Urothelium cell line (cell line): ENCODE measurements at regions not wholly inside any gene's neighbourhood (a gene's known extent, or its start where the extent isn't known, plus 50 kb on each side); places are given as distances from the start of the nearest gene placed in this dataset.
"Not testable (repeated sequence)": the region's sequence is repeated elsewhere in the genome, so short reads cannot be mapped to it uniquely, and the experiment has no call there.

Experiments
- DNase-seq: peaks from one replicate; pipeline ENCODE4 v3.0.0; 2011; ENCODE audit warnings: low spot score, mixed read lengths
- FAIRE-seq: peaks from 2 replicates; lab custom pipeline; 2011; peaks lifted over from hg19 to GRCh38; lab: Jason Lieb, UNC

GRCh38 chr4:151459375-151459774 is 50.4 kb downstream of the FHIP1A start:
- FAIRE-seq (no peak), DNase-seq (no peak)

GRCh38 chr4:151460434-151460833 is 51.5 kb downstream of the FHIP1A start:
- DNase-seq (no peak), FAIRE-seq (no peak)

- DNase-seq (no peak), FAIRE-seq (no peak)
Measured at GRCh38 chr4:151462554-151462953, 53.6 kb downstream of the FHIP1A start.

GRCh38 chr4:151468715-151469696 is 60.0 kb downstream of the FHIP1A start:
- FAIRE-seq: no peak
- DNase-seq: no peak

DNA sequence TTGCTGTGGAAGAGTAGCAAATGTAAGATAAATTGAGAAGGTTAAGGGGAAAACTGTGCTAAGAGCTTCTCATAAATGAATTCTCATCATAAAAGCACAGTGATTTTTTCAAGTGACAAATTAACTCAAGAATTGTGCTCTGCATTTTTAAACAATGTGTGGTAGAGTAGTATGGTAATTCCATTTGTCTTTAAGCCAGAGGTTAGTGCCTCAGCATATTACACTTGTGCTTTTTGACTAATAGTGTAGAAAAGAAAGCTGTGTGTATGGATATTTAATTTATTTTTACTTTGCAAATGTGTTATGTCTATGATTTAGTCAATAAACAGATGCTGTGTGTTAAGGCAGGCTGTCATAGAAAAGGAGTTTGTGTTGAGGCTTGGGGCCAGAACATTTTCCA is 61.0 kb downstream of the FHIP1A start:
- DNase-seq (no peak), FAIRE-seq (no peak)

- FAIRE-seq: no peak
Measured at GRCh38 chr4:151471728-151472127, 62.8 kb downstream of the FHIP1A start.

GRCh38 chr4:151472297-151472696 is 63.3 kb downstream of the FHIP1A start:
- FAIRE-seq (no peak), DNase-seq (no peak)

More at GRCh38 chr4:151471728-151472127, 62.8 kb downstream of the FHIP1A start:
- no peak for DNase-seq

DNA sequence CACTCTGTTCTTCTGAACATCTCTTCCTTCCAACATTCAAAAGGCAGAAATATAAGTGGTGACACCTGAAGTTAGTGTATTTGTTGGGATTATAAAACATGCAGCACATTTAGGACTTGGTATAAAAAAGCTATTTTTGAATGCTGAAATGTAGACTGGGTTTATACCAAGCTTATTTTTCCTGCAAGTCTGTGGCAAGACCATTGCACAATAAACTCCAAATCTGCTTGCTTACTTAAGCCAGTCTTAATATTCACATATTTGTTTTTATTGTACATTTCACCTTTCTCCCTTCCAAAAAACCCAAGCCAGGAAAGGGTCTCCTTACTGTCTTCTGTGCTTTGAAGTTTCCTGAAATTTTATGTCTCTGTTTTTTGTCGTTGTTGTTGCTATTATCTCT is 63.7 kb downstream of the FHIP1A start:
- no peak for DNase-seq
- FAIRE-seq: no peak

DNA sequence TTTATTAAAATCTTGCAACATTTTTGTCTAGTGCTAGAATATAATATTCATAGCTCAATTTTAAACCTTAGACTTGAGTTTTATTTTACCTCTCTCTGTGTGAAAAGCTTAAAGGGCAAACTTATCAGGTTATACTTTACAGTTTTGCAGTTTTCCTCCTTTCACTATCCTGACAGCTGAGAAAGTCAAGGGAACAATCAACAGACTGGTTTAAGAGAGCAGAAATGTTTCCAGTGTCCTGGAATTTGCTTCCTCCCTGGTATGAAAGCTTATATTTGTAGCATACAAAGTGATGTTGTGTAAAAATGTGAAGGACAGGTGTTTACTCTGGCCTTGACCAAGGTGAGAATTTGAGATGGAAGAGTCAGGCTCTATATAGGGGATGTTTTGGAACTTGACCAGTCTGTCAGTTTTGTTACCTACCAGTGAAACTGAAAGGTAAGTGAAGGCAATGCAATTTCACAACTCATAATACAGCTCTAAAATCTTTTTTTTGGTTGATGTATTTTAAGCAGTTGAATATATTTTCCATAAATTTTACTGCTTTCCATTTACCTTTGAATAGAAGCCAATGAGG is 64.6 kb downstream of the FHIP1A start:
- FAIRE-seq (no peak), DNase-seq (no peak)

- DNase-seq (peak; percentile 17), FAIRE-seq (no peak)
Measured at GRCh38 chr4:151475035-151475714, 66.2 kb downstream of the FHIP1A start.

DNA sequence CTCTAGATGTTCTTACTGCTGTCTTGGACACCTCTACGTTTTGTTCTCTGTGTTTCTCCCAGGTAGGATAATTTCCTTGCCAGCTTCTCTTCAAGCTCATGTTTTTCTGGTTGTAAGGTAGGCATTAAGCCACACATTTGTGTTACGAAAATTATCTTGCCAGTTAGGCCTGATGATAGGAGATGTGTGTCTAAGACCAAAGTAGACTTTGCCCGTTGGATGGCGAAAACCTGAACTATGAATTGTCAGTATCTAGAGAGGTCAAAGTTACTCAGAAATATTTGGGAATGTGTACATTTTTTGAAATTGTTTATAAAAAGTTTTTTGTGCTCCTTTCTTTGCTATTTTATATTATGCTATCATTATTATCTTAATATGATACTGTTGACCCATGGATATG is 72.8 kb downstream of the FHIP1A start:
- FAIRE-seq: no peak

DNA sequence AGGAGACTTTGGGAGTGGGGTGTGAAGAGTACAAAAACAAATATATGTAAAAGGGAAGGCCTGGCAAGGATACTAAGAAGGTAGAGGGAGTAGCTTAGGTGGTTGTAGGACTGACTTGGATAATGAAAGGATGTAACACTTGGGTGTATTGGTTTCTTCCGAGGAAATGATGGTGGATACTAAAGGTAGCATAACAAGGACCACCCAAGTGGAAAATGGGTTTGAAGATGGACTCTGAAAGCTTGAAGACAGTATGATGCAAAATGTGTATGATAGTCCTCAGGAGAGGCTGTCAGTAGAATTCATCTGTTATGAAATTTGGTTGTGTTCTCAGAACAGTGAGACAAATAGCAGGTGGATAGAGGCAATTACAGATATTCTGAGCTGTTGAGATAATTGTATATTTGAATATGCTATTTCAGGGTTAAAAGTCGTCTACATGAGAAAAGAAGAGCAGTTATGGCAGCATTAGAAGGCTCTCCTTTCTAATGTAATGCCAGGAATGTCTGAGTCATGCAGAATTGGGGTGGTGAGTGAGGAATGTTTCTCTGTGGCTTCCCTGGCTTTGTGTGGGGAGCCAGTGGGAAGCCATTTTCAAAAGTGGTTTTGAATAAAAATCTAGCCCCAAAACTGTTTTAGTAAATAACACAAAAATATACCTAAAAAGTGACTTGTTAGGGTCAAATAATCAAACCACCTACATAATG is 75.6 kb downstream of the FHIP1A start:
- DNase-seq (peak; percentile 70), FAIRE-seq (no peak)

More for the DNA sequence above, 72.8 kb downstream of the FHIP1A start:
- no peak for DNase-seq

DNA sequence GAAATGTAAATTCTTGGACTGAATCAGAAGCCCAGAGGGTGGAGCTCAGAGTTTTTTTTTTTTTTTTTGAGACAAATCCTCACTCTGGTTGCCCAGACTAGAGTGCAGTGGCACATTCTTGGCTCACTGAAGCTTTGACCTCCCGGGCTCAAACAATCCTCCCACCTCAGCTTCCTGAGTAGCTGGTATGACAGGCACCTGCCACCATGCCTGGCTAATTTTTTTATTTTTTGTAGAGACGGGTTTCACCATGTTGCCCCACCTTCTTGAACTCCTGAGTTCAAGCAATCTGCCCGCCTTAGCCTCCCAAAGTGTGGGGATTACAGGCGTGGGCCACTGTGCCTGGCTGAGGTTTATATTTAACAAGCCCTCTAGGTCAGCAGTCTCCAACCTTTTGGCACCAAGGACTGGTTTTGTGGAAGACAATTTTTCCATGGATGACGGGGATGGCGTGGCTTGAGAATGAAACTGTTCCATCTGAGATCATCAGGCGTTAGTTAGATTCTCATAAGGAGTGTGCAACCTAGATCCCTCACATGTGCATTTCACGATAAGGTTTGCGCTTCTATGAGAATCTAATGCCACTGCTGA is 76.7 kb downstream of the FHIP1A start:
- no peak for FAIRE-seq

DNA sequence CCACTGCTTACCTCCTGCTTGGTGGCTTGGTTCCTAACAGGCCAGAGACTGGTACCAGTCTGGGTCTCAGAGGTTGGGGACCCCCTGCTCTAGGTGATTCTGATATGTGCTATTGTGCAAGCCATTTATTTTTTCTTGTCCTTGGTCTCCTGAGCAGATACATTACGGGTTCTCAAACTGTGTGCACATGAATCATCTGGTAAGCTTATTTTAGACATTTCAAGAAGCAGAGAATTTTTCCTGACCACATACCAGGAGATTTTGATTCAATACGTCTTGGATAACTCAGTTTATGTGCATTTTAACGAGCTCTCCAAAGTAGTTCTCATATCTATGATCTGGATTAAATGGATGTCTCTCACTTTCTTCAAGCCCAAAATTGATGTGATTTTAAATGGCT is 77.2 kb downstream of the FHIP1A start:
- DNase-seq: peak; percentile 18

More for the DNA sequence above, 76.7 kb downstream of the FHIP1A start:
- DNase-seq: peak; percentile 23

DNA sequence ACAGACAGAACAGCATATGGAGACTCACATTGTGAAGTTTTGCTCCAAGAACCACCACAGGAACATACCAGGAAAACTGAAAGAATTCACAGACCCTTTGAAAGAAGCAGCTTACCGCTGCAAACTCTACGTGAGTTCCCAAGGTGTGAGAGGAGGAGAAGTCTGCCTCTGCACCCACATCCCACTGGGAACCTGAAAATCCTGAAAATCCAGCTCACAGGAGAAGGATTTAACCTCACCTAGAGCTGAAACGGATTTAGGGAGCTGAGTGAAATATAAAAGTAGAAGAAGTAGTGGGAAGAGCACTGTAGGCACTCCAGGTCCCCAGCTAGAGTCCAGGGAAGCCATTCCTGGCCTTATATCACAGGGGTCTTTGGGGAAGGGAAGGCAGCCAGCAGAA is 80.0 kb downstream of the FHIP1A start:
- DNase-seq (no peak), FAIRE-seq (no peak)

More for the DNA sequence above, 77.2 kb downstream of the FHIP1A start:
- no peak for FAIRE-seq

GRCh38 chr4:151489462-151490203 is 80.7 kb downstream of the FHIP1A start:
- no peak for DNase-seq
- no peak for FAIRE-seq

DNA sequence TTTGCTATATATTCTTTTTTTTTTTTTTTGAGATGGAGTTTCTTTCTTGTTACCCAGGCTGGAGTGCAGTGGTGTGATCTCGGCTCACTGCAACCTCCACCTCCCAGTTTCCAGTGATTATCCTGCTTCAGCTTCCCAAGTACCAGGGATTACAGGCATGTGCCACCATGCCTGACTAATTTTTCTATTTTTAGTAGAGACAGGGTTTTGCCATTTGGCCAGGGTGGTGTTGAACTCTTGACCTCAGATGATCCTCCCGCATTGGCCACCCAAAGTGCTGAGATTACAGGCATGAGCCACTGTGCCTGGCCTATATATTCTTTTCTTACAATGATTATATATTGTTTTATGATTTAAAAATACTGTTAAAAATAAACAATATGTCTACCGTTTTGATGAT is 86.6 kb downstream of the FHIP1A start:
- not testable (repeated sequence) for DNase-seq, FAIRE-seq

DNA sequence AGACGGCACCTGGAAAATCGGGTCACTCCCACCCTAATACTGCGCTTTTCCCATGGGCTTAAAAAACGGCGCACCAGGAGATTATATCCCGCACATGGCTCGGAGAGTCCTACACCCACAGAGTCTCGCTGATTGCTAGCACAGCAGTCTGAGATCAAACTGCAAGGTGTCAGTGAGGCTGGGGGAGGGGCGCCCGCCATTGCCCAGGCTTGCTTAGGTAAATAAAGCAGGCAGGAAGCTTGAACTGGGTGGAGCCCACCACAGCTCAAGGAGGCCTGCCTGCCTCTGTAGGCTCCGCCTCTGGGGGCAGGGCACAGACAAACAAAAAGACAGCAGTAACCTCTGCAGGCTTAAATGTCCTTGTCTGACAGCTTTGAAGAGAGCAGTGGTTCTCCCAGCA is 102.6 kb downstream of the FHIP1A start:
- DNase-seq, FAIRE-seq: not testable (repeated sequence)

- DNase-seq: no peak
- FAIRE-seq: no peak
Measured at GRCh38 chr4:151517896-151518295, 108.9 kb downstream of the FHIP1A start.

- DNase-seq: no peak
Measured at GRCh38 chr4:151518359-151518758, 109.4 kb downstream of the FHIP1A start.

More at GRCh38 chr4:151518359-151518758, 109.4 kb downstream of the FHIP1A start:
- no peak for FAIRE-seq
